Liver (tissue), 8 donors: ENCODE measurements at regions not wholly inside any gene's neighbourhood (a gene's known extent, or its start where the extent isn't known, plus 50 kb on each side); places are given as distances from the start of the nearest gene placed in this dataset.
"Not testable (repeated sequence)": the region's sequence is repeated elsewhere in the genome, so short reads cannot be mapped to it uniquely, and the experiment has no call there.

Experiments
- DNase-seq: peaks from one replicate; pipeline ENCODE4 v3.0.0-alpha.2; 2017; ENCODE audit warnings: low spot score
- H3K27ac ChIP-seq, 2 donors: one replicate each; pipeline ENCODE4 v1.7.0; 2013; ENCODE audit warnings: inconsistent platforms in 2 of 2, low read length in 2 of 2, control low read depth in 1 of 2, low read depth in 1 of 2, mild to moderate bottlenecking in 1 of 2
- H3K27me3 ChIP-seq, 4 donors: one replicate each; pipeline versions ENCODE4 v1.6.1 to v1.7.0; 2013; ENCODE audit warnings: low read length in 3 of 4, inconsistent platforms in 1 of 4, mild to moderate bottlenecking in 1 of 4, moderate library complexity in 1 of 4; ENCODE audit not compliant: control insufficient read depth in 4 of 4, insufficient read depth in 4 of 4
- H3K36me3 ChIP-seq, 4 donors: one replicate each; pipeline versions ENCODE4 v1.6.1 to v1.7.0; 2013; ENCODE audit warnings: low read length in 3 of 4, mild to moderate bottlenecking in 3 of 4, low read depth in 1 of 4, moderate library complexity in 1 of 4; ENCODE audit not compliant: control insufficient read depth in 4 of 4, insufficient read depth in 3 of 4
- H3K4me1 ChIP-seq, 4 donors: one replicate each; pipeline versions ENCODE4 v1.6.1 to v1.7.0; 2013; ENCODE audit warnings: low read length in 3 of 4, mild to moderate bottlenecking in 3 of 4, moderate library complexity in 1 of 4; ENCODE audit not compliant: control insufficient read depth in 4 of 4, insufficient read depth in 4 of 4
- H3K4me3 ChIP-seq, 3 donors: one replicate each; pipeline versions ENCODE4 v1.6.1 to v1.7.0; 2013; ENCODE audit warnings: low read length in 3 of 3, control low read depth in 1 of 3, low read depth in 1 of 3, mild to moderate bottlenecking in 1 of 3
- H3K9ac ChIP-seq, 2 donors: one replicate each; pipeline ENCODE4 v1.7.0; 2013; ENCODE audit warnings: low read length in 2 of 2, mild to moderate bottlenecking in 2 of 2, moderate library complexity in 2 of 2, control low read depth in 1 of 2, low read depth in 1 of 2
- H3K9me3 ChIP-seq, 4 donors: one replicate each; pipeline versions ENCODE4 v1.6.1 to v1.7.0; 2013; ENCODE audit warnings: low read length in 3 of 4; ENCODE audit not compliant: control insufficient read depth in 4 of 4
- FOXA1 ChIP-seq: IDR thresholded peaks from 2 replicates; pipeline ENCODE4 v1.6.1; 2016; ENCODE audit warnings: antibody characterized with exemption
- FOXA2 ChIP-seq: IDR thresholded peaks from 2 replicates; pipeline ENCODE4 v1.6.1; 2016; ENCODE audit warnings: antibody characterized with exemption
- JUND ChIP-seq, 2 donors: IDR thresholded peaks; 2 replicates each; pipeline ENCODE4 v1.6.1; 2016; ENCODE audit warnings: antibody characterized with exemption in 2 of 2
- NR2F2 ChIP-seq: IDR thresholded peaks from 2 replicates; pipeline ENCODE4 v1.6.1; 2016; ENCODE audit warnings: antibody characterized with exemption
- RAD21 ChIP-seq, 2 donors: IDR thresholded peaks; 2 replicates each; pipeline ENCODE4 v1.6.1; 2016; ENCODE audit warnings: antibody characterized with exemption in 2 of 2, mild to moderate bottlenecking in 2 of 2
- SP1 ChIP-seq: IDR thresholded peaks from 2 replicates; pipeline ENCODE4 v1.6.1; 2018; ENCODE audit warnings: antibody characterized with exemption, mild to moderate bottlenecking
- TAF1 ChIP-seq: conservative IDR thresholded peaks from 2 replicates; pipeline ENCODE4 v1.6.1; 2016; ENCODE audit warnings: antibody characterized with exemption, mild to moderate bottlenecking
- WGBS: extraction: QIAGEN DNeasy Blood & Tissue Kit; methylation state at CpG from one replicate; pipeline ENCODE4 v1.1.7; 2013; 5-methylcytosine and 5-hydroxymethylcytosine counted together
- TF ChIP-seq, protein P1 (sequence below): IDR thresholded peaks from 2 replicates; pipeline ENCODE4 v1.6.1; 2016; ENCODE audit warnings: antibody characterized with exemption
- TF ChIP-seq, protein P2 (sequence below): IDR thresholded peaks from 2 replicates; pipeline ENCODE4 v1.6.1; 2016; ENCODE audit warnings: antibody characterized with exemption
- TF ChIP-seq, protein P3 (sequence below): fragments of 150-350 bp; IDR thresholded peaks from 2 replicates; pipeline ENCODE4 v1.5.1; 2017; ENCODE audit warnings: improper control_type of control experiment, low read depth, low read length; ENCODE audit not compliant: missing input control
- TF ChIP-seq, protein P4 (sequence below): IDR thresholded peaks from 2 replicates; pipeline ENCODE4 v1.6.1; 2016; ENCODE audit warnings: antibody characterized with exemption
- donor health status: healthy.
- donor health status: healthy.
- donor health status: healthy.
- donor health status: healthy.
- donor health status: healthy.

DNA sequence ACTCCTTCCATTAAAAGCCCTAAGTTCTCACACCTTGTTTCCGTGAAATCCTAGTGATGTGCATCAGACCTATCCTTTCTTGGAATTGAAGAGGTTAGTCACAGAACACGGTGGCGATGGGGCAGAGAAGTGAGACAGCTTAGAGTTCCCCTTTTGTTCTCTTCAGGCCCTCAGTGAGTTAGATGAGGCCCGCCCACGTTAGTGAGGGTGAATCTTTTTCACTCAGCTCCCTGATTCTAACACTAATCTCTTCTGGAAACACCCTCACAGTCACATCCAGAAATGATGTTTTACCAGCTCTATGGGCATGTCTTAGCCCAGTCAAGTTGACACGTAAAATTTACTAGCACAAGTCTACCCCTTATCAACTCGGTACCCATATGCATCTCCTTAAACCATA is 172.7 kb upstream of the NOX3 start:
- H3K9ac ChIP-seq: no peak overlapping the region
- H3K27me3 ChIP-seq: no peaks in the 10 kb centered on the region
- peaks cover 0 to 2% (median 0%) of the 10 kb centered on the region in 4 donors for H3K9me3 ChIP-seq
- no peaks in the 10 kb centered on the region for H3K4me1 ChIP-seq
- no peak overlapping the region for H3K27ac ChIP-seq
- no peaks in the 10 kb centered on the region for H3K36me3 ChIP-seq
- 69% methylated on average over 7 of the region's 7 CpGs for WGBS
- DNase-seq: no peak
- H3K4me3 ChIP-seq: no peak overlapping the region
- TF ChIP-seq FOXA2: no peak
- TF ChIP-seq, protein P1, sequence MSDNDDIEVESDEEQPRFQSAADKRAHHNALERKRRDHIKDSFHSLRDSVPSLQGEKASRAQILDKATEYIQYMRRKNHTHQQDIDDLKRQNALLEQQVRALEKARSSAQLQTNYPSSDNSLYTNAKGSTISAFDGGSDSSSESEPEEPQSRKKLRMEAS: no peak
- TF ChIP-seq, protein P2, sequence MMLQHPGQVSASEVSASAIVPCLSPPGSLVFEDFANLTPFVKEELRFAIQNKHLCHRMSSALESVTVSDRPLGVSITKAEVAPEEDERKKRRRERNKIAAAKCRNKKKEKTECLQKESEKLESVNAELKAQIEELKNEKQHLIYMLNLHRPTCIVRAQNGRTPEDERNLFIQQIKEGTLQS: no peak
- TF ChIP-seq NR2F2: no peak
- no peak for TF ChIP-seq RAD21 (IDR thresholded peaks at IDR 0.05)

DNA sequence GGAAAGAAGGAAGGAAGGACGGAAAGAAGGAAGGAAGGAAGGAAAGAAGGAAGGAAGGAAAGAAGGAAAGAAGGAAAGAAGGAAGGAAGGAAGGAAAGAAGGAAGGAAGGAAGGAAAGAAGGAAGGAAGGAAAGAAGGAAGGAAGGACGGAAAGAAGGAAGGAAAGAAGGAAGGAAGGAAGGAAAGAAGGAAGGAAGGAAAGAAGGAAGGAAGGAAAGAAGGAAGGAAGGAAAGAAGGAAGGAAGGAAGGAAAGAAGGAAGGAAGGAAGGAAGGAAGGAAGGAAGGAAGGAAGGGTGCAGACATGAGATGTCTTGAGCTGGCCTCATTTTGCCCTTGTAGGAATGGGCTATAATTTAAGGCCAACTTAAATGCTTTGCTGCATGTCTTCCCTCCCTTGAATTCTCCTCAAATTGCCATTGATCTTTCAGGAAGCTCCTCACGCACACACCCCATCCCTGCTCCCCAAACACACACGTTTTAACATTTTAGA is 172.1 kb upstream of the NOX3 start:
- WGBS: 57% methylated on average over 4 of the region's 4 CpGs

DNA sequence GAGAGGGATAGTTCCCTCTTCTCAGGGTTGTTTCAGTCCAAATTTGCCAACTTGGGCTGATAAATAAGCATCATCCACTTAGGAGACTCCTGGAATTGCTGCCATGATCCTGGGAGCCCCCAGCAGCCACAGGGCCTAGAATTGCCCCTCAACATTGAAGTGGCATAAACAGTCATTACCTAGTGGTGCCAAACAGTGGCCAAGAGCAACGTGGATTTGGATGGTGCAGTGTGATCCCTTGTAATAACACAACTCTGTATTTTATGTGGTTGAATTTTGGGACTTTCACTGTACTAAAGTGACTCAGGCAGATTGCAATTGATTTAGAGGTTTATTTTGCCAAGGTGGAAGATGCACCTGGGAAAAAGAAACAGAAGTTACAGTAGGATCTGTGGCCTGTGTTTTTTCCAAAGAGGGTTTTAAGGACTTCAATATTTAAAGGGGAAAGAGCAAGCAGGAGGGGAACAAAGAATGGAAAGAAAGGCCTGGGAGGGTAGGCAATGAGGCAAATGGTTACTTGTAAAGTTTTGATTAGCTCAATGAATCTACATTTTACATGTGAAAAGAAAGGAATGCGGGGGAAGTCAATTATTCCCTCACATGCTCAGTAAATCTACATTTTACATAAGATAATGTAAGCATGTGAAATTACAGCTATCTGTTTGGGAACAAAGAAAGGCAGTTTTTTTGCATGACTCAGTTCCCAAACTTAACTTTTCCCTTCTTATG is 168.0 kb upstream of the NOX3 start:
- H3K9ac ChIP-seq: no peak overlapping the region
- H3K36me3 ChIP-seq: no peaks in the 10 kb centered on the region
- DNase-seq: no peak
- TF ChIP-seq FOXA1 (no peak), JUND (IDR thresholded peaks at IDR 0.05) (no peak), SP1 (no peak), TAF1 (no peak), FOXA2 (no peak)
- TF ChIP-seq, protein P2: no peak
- TF ChIP-seq, protein P3, sequence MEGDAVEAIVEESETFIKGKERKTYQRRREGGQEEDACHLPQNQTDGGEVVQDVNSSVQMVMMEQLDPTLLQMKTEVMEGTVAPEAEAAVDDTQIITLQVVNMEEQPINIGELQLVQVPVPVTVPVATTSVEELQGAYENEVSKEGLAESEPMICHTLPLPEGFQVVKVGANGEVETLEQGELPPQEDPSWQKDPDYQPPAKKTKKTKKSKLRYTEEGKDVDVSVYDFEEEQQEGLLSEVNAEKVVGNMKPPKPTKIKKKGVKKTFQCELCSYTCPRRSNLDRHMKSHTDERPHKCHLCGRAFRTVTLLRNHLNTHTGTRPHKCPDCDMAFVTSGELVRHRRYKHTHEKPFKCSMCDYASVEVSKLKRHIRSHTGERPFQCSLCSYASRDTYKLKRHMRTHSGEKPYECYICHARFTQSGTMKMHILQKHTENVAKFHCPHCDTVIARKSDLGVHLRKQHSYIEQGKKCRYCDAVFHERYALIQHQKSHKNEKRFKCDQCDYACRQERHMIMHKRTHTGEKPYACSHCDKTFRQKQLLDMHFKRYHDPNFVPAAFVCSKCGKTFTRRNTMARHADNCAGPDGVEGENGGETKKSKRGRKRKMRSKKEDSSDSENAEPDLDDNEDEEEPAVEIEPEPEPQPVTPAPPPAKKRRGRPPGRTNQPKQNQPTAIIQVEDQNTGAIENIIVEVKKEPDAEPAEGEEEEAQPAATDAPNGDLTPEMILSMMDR: no peak
- TF ChIP-seq, protein P4, sequence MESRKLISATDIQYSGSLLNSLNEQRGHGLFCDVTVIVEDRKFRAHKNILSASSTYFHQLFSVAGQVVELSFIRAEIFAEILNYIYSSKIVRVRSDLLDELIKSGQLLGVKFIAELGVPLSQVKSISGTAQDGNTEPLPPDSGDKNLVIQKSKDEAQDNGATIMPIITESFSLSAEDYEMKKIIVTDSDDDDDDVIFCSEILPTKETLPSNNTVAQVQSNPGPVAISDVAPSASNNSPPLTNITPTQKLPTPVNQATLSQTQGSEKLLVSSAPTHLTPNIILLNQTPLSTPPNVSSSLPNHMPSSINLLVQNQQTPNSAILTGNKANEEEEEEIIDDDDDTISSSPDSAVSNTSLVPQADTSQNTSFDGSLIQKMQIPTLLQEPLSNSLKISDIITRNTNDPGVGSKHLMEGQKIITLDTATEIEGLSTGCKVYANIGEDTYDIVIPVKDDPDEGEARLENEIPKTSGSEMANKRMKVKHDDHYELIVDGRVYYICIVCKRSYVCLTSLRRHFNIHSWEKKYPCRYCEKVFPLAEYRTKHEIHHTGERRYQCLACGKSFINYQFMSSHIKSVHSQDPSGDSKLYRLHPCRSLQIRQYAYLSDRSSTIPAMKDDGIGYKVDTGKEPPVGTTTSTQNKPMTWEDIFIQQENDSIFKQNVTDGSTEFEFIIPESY: no peak
- no peak overlapping the region for H3K27ac ChIP-seq
- no peak overlapping the region for H3K4me3 ChIP-seq
- H3K4me1 ChIP-seq: no peaks in the 10 kb centered on the region
- H3K9me3 ChIP-seq: peaks cover 0 to 2% (median 0%) of the 10 kb centered on the region in 4 donors
- H3K27me3 ChIP-seq: no peaks in the 10 kb centered on the region
- WGBS: 55% methylated on average over 2 of the region's 2 CpGs

More for the DNA sequence above, 172.1 kb upstream of the NOX3 start:
- DNase-seq, H3K4me1 ChIP-seq, H3K27me3 ChIP-seq, H3K9ac ChIP-seq, H3K36me3 ChIP-seq, H3K9me3 ChIP-seq, H3K27ac ChIP-seq, H3K4me3 ChIP-seq: not testable (repeated sequence)
